ENCODE measurements at regions not wholly inside any gene's neighbourhood (a gene's known extent, or its start where the extent isn't known, plus 50 kb on each side); places are given as distances from the start of the nearest gene placed in this dataset.

DNA sequence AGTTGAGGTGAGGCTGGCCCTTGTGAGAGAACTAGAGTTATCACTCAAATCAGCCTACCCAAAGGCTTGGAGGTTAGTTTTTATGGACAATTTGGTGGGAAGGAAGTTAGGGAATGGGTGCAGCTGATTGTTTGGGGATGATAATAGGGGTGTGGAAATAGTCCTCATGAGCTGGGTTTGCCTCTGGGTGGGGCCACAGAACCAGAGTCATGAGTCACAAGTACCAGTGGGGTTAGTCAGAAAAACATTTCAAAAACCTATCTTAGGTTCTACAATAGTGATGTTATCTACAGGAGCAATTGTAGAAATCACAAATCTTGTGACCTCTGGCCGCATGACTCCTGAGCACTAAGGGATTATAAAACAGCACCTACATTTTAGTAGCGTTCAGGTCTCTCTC lies 630.1 kb upstream of the PIK3C3 start:
- Histone ChIP-seq H3K4me2 (ENCODE audit: low read length) (no peak overlapping the region), H3K9ac (ENCODE audit: low read length) (no peak overlapping the region), H3K27ac (ENCODE audit: low read depth, low read length, poor library complexity, severe bottlenecking) (no peak overlapping the region), H3K27me3 (ENCODE audit: insufficient read depth, low read length) (no peaks in the 10 kb centered on the region), H2AFZ (ENCODE audit: low read length) (no peak overlapping the region), H3F3A (ENCODE audit: insufficient read depth, low read length) (no peaks in the 10 kb centered on the region), H3K79me2 (ENCODE audit: insufficient read depth, low read length) (no peaks in the 10 kb centered on the region), H3K4me1 (ENCODE audit: insufficient read depth, low read length, severe bottlenecking) (no peaks in the 10 kb centered on the region), H3K9me3 (ENCODE audit: low read length) (no peaks in the 10 kb centered on the region), H3K36me3 (ENCODE audit: insufficient read depth, low read length) (no peaks in the 10 kb centered on the region), H4K20me1 (ENCODE audit: insufficient read depth, low read length) (no peaks in the 10 kb centered on the region), H3K4me3 (ENCODE audit: low read depth, low read length, poor library complexity, severe bottlenecking) (no peak overlapping the region), H3K9me2 (ENCODE audit: low read depth, low read length) (no peaks in the 10 kb centered on the region)
- TF ChIP-seq EZH2 (IDR thresholded peaks at IDR 0.05; ENCODE audit: borderline replicate concordance, low read length), result no peak
- TF ChIP-seq, protein P1, sequence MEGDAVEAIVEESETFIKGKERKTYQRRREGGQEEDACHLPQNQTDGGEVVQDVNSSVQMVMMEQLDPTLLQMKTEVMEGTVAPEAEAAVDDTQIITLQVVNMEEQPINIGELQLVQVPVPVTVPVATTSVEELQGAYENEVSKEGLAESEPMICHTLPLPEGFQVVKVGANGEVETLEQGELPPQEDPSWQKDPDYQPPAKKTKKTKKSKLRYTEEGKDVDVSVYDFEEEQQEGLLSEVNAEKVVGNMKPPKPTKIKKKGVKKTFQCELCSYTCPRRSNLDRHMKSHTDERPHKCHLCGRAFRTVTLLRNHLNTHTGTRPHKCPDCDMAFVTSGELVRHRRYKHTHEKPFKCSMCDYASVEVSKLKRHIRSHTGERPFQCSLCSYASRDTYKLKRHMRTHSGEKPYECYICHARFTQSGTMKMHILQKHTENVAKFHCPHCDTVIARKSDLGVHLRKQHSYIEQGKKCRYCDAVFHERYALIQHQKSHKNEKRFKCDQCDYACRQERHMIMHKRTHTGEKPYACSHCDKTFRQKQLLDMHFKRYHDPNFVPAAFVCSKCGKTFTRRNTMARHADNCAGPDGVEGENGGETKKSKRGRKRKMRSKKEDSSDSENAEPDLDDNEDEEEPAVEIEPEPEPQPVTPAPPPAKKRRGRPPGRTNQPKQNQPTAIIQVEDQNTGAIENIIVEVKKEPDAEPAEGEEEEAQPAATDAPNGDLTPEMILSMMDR (IDR thresholded peaks at IDR 0.05; ENCODE audit: low read length), result no peak

DNA sequence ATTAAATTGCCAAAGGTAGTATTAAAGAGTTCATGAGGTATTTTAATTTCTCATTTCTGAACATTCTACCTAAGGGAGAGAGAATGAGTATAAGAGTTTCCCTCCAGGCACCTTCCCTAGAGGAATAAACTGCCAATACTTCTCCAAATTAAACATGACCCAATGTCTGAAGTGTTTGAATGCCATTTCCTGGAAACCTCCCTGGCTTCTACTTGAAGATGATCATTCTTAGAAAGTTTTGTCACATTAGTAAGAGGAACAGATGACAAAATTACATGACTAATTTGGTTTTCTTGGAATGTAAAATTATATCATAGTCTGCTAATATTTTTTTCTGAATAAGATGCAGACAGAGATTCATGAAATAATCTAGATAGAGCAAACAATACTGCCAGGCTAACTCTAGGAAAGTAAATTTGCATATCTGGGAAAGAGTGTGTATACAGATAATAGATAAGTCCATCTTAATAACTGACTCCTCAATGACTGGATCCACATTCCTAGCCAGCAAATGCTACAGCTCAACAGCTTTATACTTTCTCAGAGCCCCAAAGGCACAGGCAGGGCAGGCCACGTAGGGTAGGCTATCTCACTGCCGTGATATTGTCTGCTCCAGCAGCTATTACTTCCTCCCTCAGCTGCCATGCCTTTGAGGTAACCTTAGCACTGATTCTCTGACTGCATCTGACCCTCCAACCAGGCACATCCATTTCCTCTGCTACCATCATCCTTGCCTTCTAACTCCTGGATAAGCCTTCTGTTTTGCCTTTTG lies 630.8 kb upstream of the PIK3C3 start:
- Histone ChIP-seq H3K4me1 (ENCODE audit: insufficient read depth, low read length, severe bottlenecking) (no peaks in the 10 kb centered on the region), H3K9me2 (ENCODE audit: low read depth, low read length) (no peaks in the 10 kb centered on the region), H3F3A (ENCODE audit: insufficient read depth, low read length) (no peaks in the 10 kb centered on the region), H3K9ac (ENCODE audit: low read length) (no peak overlapping the region), H3K4me2 (ENCODE audit: low read length) (no peak overlapping the region), H3K9me3 (ENCODE audit: low read length) (no peaks in the 10 kb centered on the region), H4K20me1 (ENCODE audit: insufficient read depth, low read length) (no peaks in the 10 kb centered on the region), H3K27ac (ENCODE audit: low read depth, low read length, poor library complexity, severe bottlenecking) (no peak overlapping the region), H3K79me2 (ENCODE audit: insufficient read depth, low read length) (no peaks in the 10 kb centered on the region), H2AFZ (ENCODE audit: low read length) (no peak overlapping the region), H3K4me3 (ENCODE audit: low read depth, low read length, poor library complexity, severe bottlenecking) (no peak overlapping the region), H3K36me3 (ENCODE audit: insufficient read depth, low read length) (no peaks in the 10 kb centered on the region), H3K27me3 (ENCODE audit: insufficient read depth, low read length) (no peaks in the 10 kb centered on the region)
- TF ChIP-seq, protein P1 (IDR thresholded peaks at IDR 0.05; ENCODE audit: low read length), result no peak
- TF ChIP-seq EZH2 (IDR thresholded peaks at IDR 0.05; ENCODE audit: borderline replicate concordance, low read length), result no peak

DNA sequence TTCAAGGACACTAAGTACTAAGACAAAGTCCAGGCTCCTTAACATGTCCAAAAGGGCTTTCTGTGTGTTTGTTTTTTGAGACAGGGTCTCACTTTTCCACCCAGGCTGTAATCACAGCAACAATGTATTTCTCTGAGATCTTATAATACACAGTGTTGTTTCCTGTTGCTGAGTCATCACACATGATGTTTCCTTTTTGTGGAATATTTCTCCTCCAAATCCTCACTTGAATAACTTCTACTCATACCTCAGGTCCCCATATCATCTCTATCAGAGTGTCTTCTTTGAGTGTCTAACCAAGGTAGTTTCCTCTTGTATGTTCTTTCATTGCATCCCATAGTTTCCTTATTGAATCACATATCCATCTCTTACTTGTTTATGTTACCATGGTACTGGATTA lies 632.0 kb upstream of the PIK3C3 start:
- Histone ChIP-seq H2AFZ (ENCODE audit: low read length) (no peak overlapping the region), H3K36me3 (ENCODE audit: insufficient read depth, low read length) (no peaks in the 10 kb centered on the region), H3K27ac (ENCODE audit: low read depth, low read length, poor library complexity, severe bottlenecking) (no peak overlapping the region), H3K9ac (ENCODE audit: low read length) (no peak overlapping the region), H3K79me2 (ENCODE audit: insufficient read depth, low read length) (no peaks in the 10 kb centered on the region), H3F3A (ENCODE audit: insufficient read depth, low read length) (no peaks in the 10 kb centered on the region), H3K9me2 (ENCODE audit: low read depth, low read length) (no peaks in the 10 kb centered on the region), H3K4me2 (ENCODE audit: low read length) (no peak overlapping the region), H3K4me1 (ENCODE audit: insufficient read depth, low read length, severe bottlenecking) (no peaks in the 10 kb centered on the region), H4K20me1 (ENCODE audit: insufficient read depth, low read length) (no peaks in the 10 kb centered on the region), H3K9me3 (ENCODE audit: low read length) (no peaks in the 10 kb centered on the region), H3K27me3 (ENCODE audit: insufficient read depth, low read length) (no peaks in the 10 kb centered on the region), H3K4me3 (ENCODE audit: low read depth, low read length, poor library complexity, severe bottlenecking) (no peak overlapping the region)
- TF ChIP-seq EZH2 (IDR thresholded peaks at IDR 0.05; ENCODE audit: borderline replicate concordance, low read length), result no peak
- TF ChIP-seq, protein P1 (IDR thresholded peaks at IDR 0.05; ENCODE audit: low read length), result no peak
